Neutrophil (primary cell): ENCODE measurements at regions not wholly inside any gene's neighbourhood (a gene's known extent, or its start where the extent isn't known, plus 50 kb on each side); places are given as distances from the start of the nearest gene placed in this dataset.

ENCODE experiments used
- H3K27ac ChIP-seq: fragments of 200-600 bp; sonication (generic); 2 replicates; pipeline ENCODE4 v1.5.1; 2016; ENCODE audit warnings: mild to moderate bottlenecking, moderate library complexity
- H3K27me3 ChIP-seq: fragments of 200-600 bp; sonication (generic); 2 replicates; pipeline ENCODE4 v1.6.0; 2016; ENCODE audit warnings: mild to moderate bottlenecking
- H3K36me3 ChIP-seq: fragments of 200-600 bp; sonication (generic); 2 replicates; pipeline ENCODE4 v1.5.1; 2017
- H3K4me1 ChIP-seq, 2 experiments: fragments of 200-600 bp in 1 of 2; sonication (generic) in 1 of 2; 1 replicate in 1 of 2; 2 replicates in 1 of 2; pipeline versions ENCODE4 v1.5.1 to v1.6.1; 2013 to 2016; ENCODE audit warnings: low read depth in 1 of 2, low read length in 1 of 2, mild to moderate bottlenecking in 1 of 2, moderate library complexity in 1 of 2; ENCODE audit not compliant: control insufficient read depth in 1 of 2, insufficient read depth in 1 of 2
- H3K4me3 ChIP-seq, 2 experiments: fragments of 200-600 bp in 1 of 2; sonication (generic) in 1 of 2; 1 replicate in 1 of 2; 2 replicates in 1 of 2; pipeline ENCODE4 v1.5.1; 2013 to 2016; ENCODE audit warnings: low read depth in 1 of 2, low read length in 1 of 2, mild to moderate bottlenecking in 1 of 2, moderate library complexity in 1 of 2
- H3K9me3 ChIP-seq: fragments of 200-600 bp; sonication (generic); 2 replicates; pipeline ENCODE4 v1.5.1; 2016
- TF ChIP-seq, protein P1 (sequence below): fragments of 200-600 bp; sonication (generic); IDR thresholded peaks from 2 replicates; pipeline ENCODE4 v1.5.1; 2016; ENCODE audit warnings: antibody characterized with exemption

GRCh38 chr19:28514166-28514565, 698.8 kb downstream of the UQCRFS1 start:
- no peaks in the 10 kb centered on the region for H3K36me3 ChIP-seq
- TF ChIP-seq, protein P1, sequence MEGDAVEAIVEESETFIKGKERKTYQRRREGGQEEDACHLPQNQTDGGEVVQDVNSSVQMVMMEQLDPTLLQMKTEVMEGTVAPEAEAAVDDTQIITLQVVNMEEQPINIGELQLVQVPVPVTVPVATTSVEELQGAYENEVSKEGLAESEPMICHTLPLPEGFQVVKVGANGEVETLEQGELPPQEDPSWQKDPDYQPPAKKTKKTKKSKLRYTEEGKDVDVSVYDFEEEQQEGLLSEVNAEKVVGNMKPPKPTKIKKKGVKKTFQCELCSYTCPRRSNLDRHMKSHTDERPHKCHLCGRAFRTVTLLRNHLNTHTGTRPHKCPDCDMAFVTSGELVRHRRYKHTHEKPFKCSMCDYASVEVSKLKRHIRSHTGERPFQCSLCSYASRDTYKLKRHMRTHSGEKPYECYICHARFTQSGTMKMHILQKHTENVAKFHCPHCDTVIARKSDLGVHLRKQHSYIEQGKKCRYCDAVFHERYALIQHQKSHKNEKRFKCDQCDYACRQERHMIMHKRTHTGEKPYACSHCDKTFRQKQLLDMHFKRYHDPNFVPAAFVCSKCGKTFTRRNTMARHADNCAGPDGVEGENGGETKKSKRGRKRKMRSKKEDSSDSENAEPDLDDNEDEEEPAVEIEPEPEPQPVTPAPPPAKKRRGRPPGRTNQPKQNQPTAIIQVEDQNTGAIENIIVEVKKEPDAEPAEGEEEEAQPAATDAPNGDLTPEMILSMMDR: no peak

GRCh38 chr19:28511655-28512054, 701.3 kb downstream of the UQCRFS1 start:
- Histone ChIP-seq H3K27me3 (no peaks in the 10 kb centered on the region), H3K27ac (no peak overlapping the region), H3K36me3 (no peaks in the 10 kb centered on the region), H3K4me1 (no peaks in the 10 kb centered on the region), H3K4me3 (no peak overlapping the region), H3K9me3 (no peaks in the 10 kb centered on the region)
- TF ChIP-seq, protein P1: no peak

More at GRCh38 chr19:28514166-28514565, 698.8 kb downstream of the UQCRFS1 start:
- Histone ChIP-seq H3K4me3 (no peak overlapping the region), H3K9me3 (no peaks in the 10 kb centered on the region), H3K4me1 (no peaks in the 10 kb centered on the region), H3K27ac (no peak overlapping the region), H3K27me3 (no peaks in the 10 kb centered on the region)

GRCh38 chr19:28509079-28509895, 703.7 kb downstream of the UQCRFS1 start:
- TF ChIP-seq, protein P1: no peak
- Histone ChIP-seq H3K36me3 (no peaks in the 10 kb centered on the region), H3K27me3 (no peaks in the 10 kb centered on the region), H3K27ac (no peak overlapping the region), H3K4me1 (peaks cover 2 to 8% of the 10 kb centered on the region in 2 experiments), H3K9me3 (no peaks in the 10 kb centered on the region), H3K4me3 (no peak overlapping the region)

DNA sequence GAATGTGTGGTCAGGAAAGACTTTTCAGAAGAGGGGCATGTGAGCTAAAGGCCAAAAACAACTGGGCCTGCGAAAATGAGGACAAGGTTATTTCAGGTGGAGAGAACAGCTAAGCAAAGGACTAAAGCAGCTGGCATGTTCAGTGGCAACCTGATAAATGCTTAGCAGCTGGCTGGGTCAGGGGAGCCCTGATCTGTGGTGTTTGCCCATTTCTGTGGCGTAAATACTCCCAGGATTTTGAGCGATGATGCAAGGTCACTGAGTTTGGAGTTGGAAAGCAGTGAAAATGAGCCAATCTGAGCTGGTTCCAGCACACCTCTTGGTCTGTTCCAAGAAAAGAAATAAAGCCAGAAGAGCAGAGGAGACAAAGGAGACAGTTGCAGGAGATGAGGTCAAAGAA, 704.3 kb downstream of the UQCRFS1 start:
- H3K4me1 ChIP-seq: peaks cover 8 to 14% of the 10 kb centered on the region in 2 experiments
- no peak overlapping the region for H3K4me3 ChIP-seq
- H3K27me3 ChIP-seq: no peaks in the 10 kb centered on the region
- H3K9me3 ChIP-seq: no peaks in the 10 kb centered on the region
- TF ChIP-seq, protein P1: no peak
- H3K27ac ChIP-seq: no peak overlapping the region
- H3K36me3 ChIP-seq: no peaks in the 10 kb centered on the region

GRCh38 chr19:28505933-28506332, 707.0 kb downstream of the UQCRFS1 start:
- no peak overlapping the region for H3K27ac ChIP-seq
- no peaks in the 10 kb centered on the region for H3K27me3 ChIP-seq
- H3K4me3 ChIP-seq: no peak overlapping the region
- H3K36me3 ChIP-seq: no peaks in the 10 kb centered on the region
- TF ChIP-seq, protein P1: no peak
- H3K4me1 ChIP-seq: peaks cover 32 to 39% of the 10 kb centered on the region in 2 experiments
- no peaks in the 10 kb centered on the region for H3K9me3 ChIP-seq
